GM12872 (cell line): ENCODE measurements at regions not wholly inside any gene's neighbourhood (a gene's known extent, or its start where the extent isn't known, plus 50 kb on each side); places are given as distances from the start of the nearest gene placed in this dataset.

Experiments
- CTCF ChIP-seq: IDR thresholded peaks from 3 replicates; pipeline ENCODE4 v1.5.1; 2011; ENCODE audit warnings: low read depth, mild to moderate bottlenecking, low read length, moderate library complexity; ENCODE audit not compliant: insufficient read depth

GRCh38 chr14:47822326-47822725 is 146.9 kb upstream of the MDGA2 start:
- TF ChIP-seq CTCF, result no peak

GRCh38 chr14:47821135-47821534 is 145.7 kb upstream of the MDGA2 start:
- TF ChIP-seq CTCF, result no peak

GRCh38 chr14:47790477-47790876 is 115.1 kb upstream of the MDGA2 start:
- TF ChIP-seq CTCF, result no peak

GRCh38 chr14:47785058-47785457 is 109.7 kb upstream of the MDGA2 start:
- no peak for TF ChIP-seq CTCF

GRCh38 chr14:47778631-47779030 is 103.2 kb upstream of the MDGA2 start:
- no peak for TF ChIP-seq CTCF

- no peak for TF ChIP-seq CTCF
Observed at GRCh38 chr14:47772652-47773051, 97.2 kb upstream of the MDGA2 start.

- no peak for TF ChIP-seq CTCF
Observed at GRCh38 chr14:47763188-47763854, 87.9 kb upstream of the MDGA2 start.

- no peak for TF ChIP-seq CTCF
Observed at GRCh38 chr14:47746986-47747385, 71.6 kb upstream of the MDGA2 start.
